K562 (cell line): ENCODE measurements at regions not wholly inside any gene's neighbourhood (a gene's known extent, or its start where the extent isn't known, plus 50 kb on each side); places are given as distances from the start of the nearest gene placed in this dataset.

Experiments used
- ATAC-seq: fragments of 200-7000 bp; cut with Tn5 transposase; 3 replicates; pipeline ENCODE4 v1.9.1; 2020; ENCODE audit warnings: moderate library complexity
- BruUV-seq: library from RNA; stranded (reverse); fragments of 400-500 nt; replicated peaks from 2 replicates; lab custom pipeline; 2021; lab: Mats Ljungman, UMichigan
- CTCF ChIA-PET: fragments of 300-600 bp; formaldehyde crosslinking; extraction: SDS; loops from one replicate; lab custom pipeline; 2021; ENCODE audit warnings: low intra/inter-chr PET ratio; lab: Yijun Ruan, JAX
- POLR2A ChIA-PET: fragments of 300-600, 350-650 bp; sonication (Branson Sonifier 250); formaldehyde crosslinking; extraction: SDS; loops from one replicate; lab custom pipeline; 2021; ENCODE audit warnings: antibody characterized with exemption, inconsistent platforms; lab: Yijun Ruan, JAX
- DNase-seq, 4 experiments: peaks; one replicate each; pipeline versions ENCODE4 v3.0.0 to v3.0.0-alpha.2; 2011 to 2018; ENCODE audit warnings: low spot score in 3 of 4, mixed read lengths in 3 of 4; ENCODE audit errors: extremely low read depth in 1 of 4
- FAIRE-seq: peaks from 2 replicates; lab custom pipeline; 2011; peaks lifted over from hg19 to GRCh38; lab: Jason Lieb, UNC
- H2AFZ ChIP-seq: 2 replicates; pipeline ENCODE4 v1.6.0; 2011; ENCODE audit warnings: low read depth, low read length, control low read depth, inconsistent platforms
- H3K27ac ChIP-seq: fragments of 200-600 bp; 3 replicates; pipeline ENCODE4 v1.8.0; 2011; ENCODE audit warnings: low read depth, mild to moderate bottlenecking, control low read depth, inconsistent platforms, low read length, moderate library complexity, mixed read lengths; ENCODE audit errors: extremely low read depth
- H3K27me3 ChIP-seq, 2 experiments: fragments of 300-600 bp in 1 of 2; 2 replicates in 1 of 2; 3 replicates in 1 of 2; pipeline versions ENCODE4 v1.6.0 to v1.8.0; 2011; ENCODE audit warnings: inconsistent platforms in 2 of 2, low read length in 2 of 2, mild to moderate bottlenecking in 1 of 2, mixed read lengths in 1 of 2, moderate library complexity in 1 of 2; ENCODE audit not compliant: control insufficient read depth in 2 of 2, insufficient read depth in 2 of 2
- H3K36me3 ChIP-seq: fragments of 300-600 bp; 3 replicates; pipeline ENCODE4 v1.8.0; 2011; ENCODE audit warnings: mild to moderate bottlenecking, low read length, inconsistent platforms; ENCODE audit not compliant: control insufficient read depth, insufficient read depth
- H3K4me1 ChIP-seq, 2 experiments: fragments of 200-600 bp in 1 of 2; replicated peaks in 1 of 2; 2 replicates in 1 of 2; 3 replicates in 1 of 2; pipeline versions ENCODE4 v1.5.1 to v1.8.0; 2011; ENCODE audit warnings: inconsistent platforms in 2 of 2, low read length in 2 of 2, mild to moderate bottlenecking in 1 of 2, mixed read lengths in 1 of 2, moderate library complexity in 1 of 2; ENCODE audit not compliant: control insufficient read depth in 2 of 2, insufficient read depth in 2 of 2
- H3K4me2 ChIP-seq: 2 replicates; pipeline ENCODE4 v1.6.1; 2011; ENCODE audit warnings: low read length, control low read depth, inconsistent platforms, mixed read lengths; ENCODE audit not compliant: insufficient read depth
- H3K4me3 ChIP-seq: fragments of 200-600 bp; sonication (generic), shearing (Covaris generic); 2 replicates; pipeline ENCODE4 v1.5.1; 2016; ENCODE audit warnings: control low read depth, inconsistent platforms
- H3K79me2 ChIP-seq: fragments of 200-600 bp; 3 replicates; pipeline ENCODE4 v1.8.0; 2011; ENCODE audit warnings: low read length, inconsistent platforms; ENCODE audit not compliant: control insufficient read depth, insufficient read depth
- H3K9ac ChIP-seq, 2 experiments: 2 replicates each; pipeline versions ENCODE4 v1.6.0 to v1.6.1; 2011; ENCODE audit warnings: low read depth in 2 of 2, low read length in 2 of 2, control low read depth in 1 of 2, inconsistent platforms in 1 of 2, mild to moderate bottlenecking in 1 of 2, mixed read lengths in 1 of 2; ENCODE audit not compliant: insufficient read depth in 1 of 2
- H3K9me1 ChIP-seq: one replicate; pipeline ENCODE4 v1.6.0; 2011; ENCODE audit warnings: inconsistent platforms, mild to moderate bottlenecking, low read length, moderate library complexity; ENCODE audit not compliant: control insufficient read depth, insufficient read depth
- H3K9me3 ChIP-seq: replicated peaks from 2 replicates; pipeline ENCODE4 v1.5.1; 2011; ENCODE audit warnings: low read depth, low read length, inconsistent platforms; ENCODE audit not compliant: control insufficient read depth, insufficient read depth
- H4K20me1 ChIP-seq: replicated peaks from 2 replicates; pipeline ENCODE4 v1.6.1; 2011; ENCODE audit warnings: low read length, inconsistent platforms, mixed read lengths; ENCODE audit not compliant: control insufficient read depth, insufficient read depth
- CBFB ChIP-seq: sonication (generic); formaldehyde crosslinking; IDR thresholded peaks from 2 replicates; pipeline ENCODE4 v1.4.0; 2020; ENCODE audit warnings: mild to moderate bottlenecking, missing genetic modification reagents
- CCAR2 ChIP-seq: fragments of 200-400 bp; formaldehyde crosslinking; IDR thresholded peaks from 2 replicates; pipeline ENCODE4 v1.6.1; 2017; ENCODE audit warnings: mild to moderate bottlenecking, low read depth, low read length
- CREB3L1 ChIP-seq: fragments of 450-650 bp; IDR thresholded peaks from 2 replicates; pipeline ENCODE4 v1.6.1; 2014; ENCODE audit warnings: low read depth, mild to moderate bottlenecking, moderate library complexity, borderline replicate concordance
- GTF2F1 ChIP-seq: IDR thresholded peaks from 2 replicates; pipeline ENCODE4 v1.6.1; 2011; ENCODE audit warnings: low read depth, low read length, improper control_type of control experiment
- MECOM ChIP-seq: fragments of 250-450 bp; sonication (Bioruptor Pico); IDR thresholded peaks from 2 replicates; pipeline ENCODE4 v1.8.0; 2022; ENCODE audit warnings: inconsistent platforms
- MTF1 ChIP-seq: fragments of 250-450 bp; sonication (Bioruptor Pico); IDR thresholded peaks from 2 replicates; pipeline ENCODE4 v1.9.0; 2021; ENCODE audit warnings: moderate library complexity, mild to moderate bottlenecking, inconsistent platforms, borderline replicate concordance
- RFX5 ChIP-seq: IDR thresholded peaks from 2 replicates; pipeline ENCODE4 v1.6.1; 2011; ENCODE audit warnings: low read depth, mild to moderate bottlenecking, improper control_type of control experiment, low read length
- RNF2 ChIP-seq: sonication (generic); IDR thresholded peaks from 2 replicates; pipeline ENCODE4 v1.6.1; 2016
- SMAD4 ChIP-seq: fragments of 250-450 bp; sonication (Bioruptor Pico); conservative IDR thresholded peaks from 2 replicates; pipeline ENCODE4 v1.8.0; 2021; ENCODE audit warnings: inconsistent platforms, mild to moderate bottlenecking, moderate library complexity
- SNAPC5 ChIP-seq: fragments of 250-450 bp; sonication (Bioruptor Pico); IDR thresholded peaks from 2 replicates; pipeline ENCODE4 v1.8.0; 2021; ENCODE audit warnings: moderate library complexity, mild to moderate bottlenecking, inconsistent platforms
- SREBF1 ChIP-seq: fragments of 150-350 bp; IDR thresholded peaks from 2 replicates; pipeline ENCODE4 v1.6.1; 2014; ENCODE audit warnings: antibody characterized with exemption, low read depth, low read length, borderline replicate concordance
- TAF9B ChIP-seq: fragments of 450-650 bp; IDR thresholded peaks from 2 replicates; pipeline ENCODE4 v1.6.1; 2018; ENCODE audit warnings: mild to moderate bottlenecking; ENCODE audit not compliant: partially characterized antibody
- TBL1XR1 ChIP-seq, 2 experiments: IDR thresholded peaks; 2 replicates each; pipeline ENCODE4 v1.6.1; 2012; ENCODE audit warnings: improper control_type of control experiment in 2 of 2, low read length in 2 of 2, mild to moderate bottlenecking in 1 of 2
- ZNF124 ChIP-seq: sonication (generic); formaldehyde crosslinking; IDR thresholded peaks from 2 replicates; pipeline ENCODE4 v1.8.1; 2022; ENCODE audit warnings: missing genetic modification reagents
- ZNF324 ChIP-seq: fragments of 250-450 bp; sonication (Bioruptor Pico); IDR thresholded peaks from 2 replicates; pipeline ENCODE4 v1.4.0; 2020; ENCODE audit warnings: mild to moderate bottlenecking
- ZNF586 ChIP-seq: fragments of 450-650 bp; formaldehyde crosslinking; conservative IDR thresholded peaks from 2 replicates; pipeline ENCODE4 v1.4.0; 2020; ENCODE audit warnings: mild to moderate bottlenecking, moderate library complexity
- ZNF609 ChIP-seq: sonication (generic); formaldehyde crosslinking; IDR thresholded peaks from 2 replicates; pipeline ENCODE4 v1.8.1; 2023; ENCODE audit warnings: missing genetic modification reagents, mild to moderate bottlenecking, borderline replicate concordance
- ZNF79 ChIP-seq: fragments of 250-450 bp; sonication (Bioruptor Pico); IDR thresholded peaks from 2 replicates; pipeline ENCODE4 v1.4.0; 2020; ENCODE audit warnings: low read depth, mild to moderate bottlenecking, moderate library complexity
- WGBS: fragments of 100-300 bp; shearing (Covaris generic); methylation state at CpG from one replicate; pipeline ENCODE4 v1.1.6; 2016; ENCODE audit warnings: low coverage, mixed read lengths; ENCODE audit not compliant: insufficient coverage; ENCODE audit errors: missing lambda C conversion rate; 5-methylcytosine and 5-hydroxymethylcytosine counted together
- in situ Hi-C: fragments of 300-500 bp; cut with MboI; formaldehyde crosslinking; loops from 4 replicates; pipeline ENCODE4 v1.15.0; 2018; ENCODE audit warnings: inconsistent platforms, mixed read lengths
- intact Hi-C: fragments of 100-400 bp; cut with micrococcal nuclease; formaldehyde crosslinking; loops from 2 replicates; pipeline ENCODE4 v1.14.2; 2022

DNA sequence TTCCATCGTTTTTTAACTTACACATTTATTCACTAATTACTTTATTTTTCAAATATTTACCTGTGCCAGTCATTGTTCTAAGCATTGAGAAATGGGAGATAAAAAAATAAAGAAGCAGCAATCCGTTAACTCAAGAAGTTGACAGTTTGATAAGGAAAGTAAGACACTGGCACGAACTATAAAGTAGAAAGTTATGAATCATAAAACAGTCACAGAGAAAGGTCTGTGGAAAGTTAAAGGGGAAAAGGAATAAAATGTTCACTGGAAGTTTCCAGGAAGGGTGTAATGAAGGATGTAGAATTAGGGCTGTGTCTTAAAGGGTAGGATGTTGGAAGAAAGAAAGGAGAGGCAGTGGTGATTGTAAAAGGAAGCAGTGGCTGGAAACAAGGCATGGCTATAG lies 118.9 kb downstream of the RDH14 start:
- H3K27ac ChIP-seq = no peak overlapping the region
- FAIRE-seq = no peak
- no peak overlapping the region for H3K4me2 ChIP-seq
- no peak for ATAC-seq
- no peaks in the 10 kb centered on the region for H4K20me1 ChIP-seq
- H3K9me3 ChIP-seq = no peaks in the 10 kb centered on the region
- POLR2A ChIA-PET = no interaction called here
- CTCF ChIA-PET = no interaction called here
- in situ Hi-C loops = loop anchor here (25.0 kb wide), 1 partner anchor 921 kb away; the partner anchor contains the start of gene OSR1
- WGBS = 0% methylated on average over 3 of the region's 3 CpGs
- no peak overlapping the region for H3K4me3 ChIP-seq
- BruUV-seq = no TSS peak
- no peak overlapping the region for H2AFZ ChIP-seq
- H3K9me1 ChIP-seq = no peaks in the 10 kb centered on the region
- no peaks in the 10 kb centered on the region for H3K36me3 ChIP-seq
- intact Hi-C loops = no loop called here
- DNase-seq = no peak
- H3K27me3 ChIP-seq = no peaks in the 10 kb centered on the region
- H3K79me2 ChIP-seq = no peaks in the 10 kb centered on the region
- no peaks in the 10 kb centered on the region for H3K4me1 ChIP-seq
- H3K9ac ChIP-seq = no peak overlapping the region
- TF ChIP-seq CREB3L1 = no peak
- no peak for TF ChIP-seq TAF9B
- TF ChIP-seq RFX5 = no peak
- TF ChIP-seq RNF2 = no peak
- no peak for TF ChIP-seq CCAR2
- TF ChIP-seq ZNF586 (CRISPR knock-in tag) = no peak
- TF ChIP-seq ZNF124 = no peak
- TF ChIP-seq ZNF79 (CRISPR knock-in tag) = no peak
- TF ChIP-seq TBL1XR1 (IDR thresholded peaks at IDR 0.05; ENCODE audit: low read length in 2 of 2) = no peak
- TF ChIP-seq SNAPC5 (CRISPR knock-in tag) = no peak
- no peak for TF ChIP-seq SREBF1
- no peak for TF ChIP-seq ZNF324 (CRISPR knock-in tag)
- no peak for TF ChIP-seq MTF1 (CRISPR knock-in tag)
- no peak for TF ChIP-seq SMAD4 (CRISPR knock-in tag)
- no peak for TF ChIP-seq CBFB (CRISPR knock-in tag)
- no peak for TF ChIP-seq MECOM (CRISPR knock-in tag)
- no peak for TF ChIP-seq GTF2F1
- TF ChIP-seq ZNF609 = no peak
